HepG2 (cell line): ENCODE measurements at regions not wholly inside any gene's neighbourhood (a gene's known extent, or its start where the extent isn't known, plus 50 kb on each side); places are given as distances from the start of the nearest gene placed in this dataset.

Experiments used
- ADNP ChIP-seq: sonication (generic); formaldehyde crosslinking; IDR thresholded peaks from 2 replicates; pipeline ENCODE4 v1.4.0; 2020; ENCODE audit warnings: missing genetic modification reagents
- CEBPB ChIP-seq: IDR thresholded peaks from 2 replicates; pipeline ENCODE4 v1.6.1; 2011; ENCODE audit warnings: low read depth, low read length, improper control_type of control experiment, borderline replicate concordance
- FOXK1 ChIP-seq: sonication (generic); formaldehyde crosslinking; IDR thresholded peaks from 2 replicates; pipeline ENCODE4 v1.4.0; 2020; ENCODE audit warnings: low read depth, missing genetic modification reagents, borderline replicate concordance
- GATAD1 ChIP-seq: IDR thresholded peaks from 2 replicates; pipeline ENCODE4 v1.6.1; 2016; ENCODE audit warnings: missing genetic modification reagents, missing compliant biosample characterization
- HNF4G ChIP-seq, 2 experiments: sonication (generic) in 1 of 2; formaldehyde crosslinking in 1 of 2; IDR thresholded peaks; 2 replicates each; pipeline versions ENCODE4 v1.4.0 to v1.6.1; 2011 to 2020; ENCODE audit warnings: borderline replicate concordance in 2 of 2, low read depth in 2 of 2, mild to moderate bottlenecking in 2 of 2, low read length in 1 of 2, missing genetic modification reagents in 1 of 2, moderate library complexity in 1 of 2
- ISX ChIP-seq: sonication (generic); formaldehyde crosslinking; conservative IDR thresholded peaks from 2 replicates; pipeline ENCODE4 v1.5.0; 2020; ENCODE audit warnings: missing genetic modification reagents
- MAFF ChIP-seq: IDR thresholded peaks from 2 replicates; pipeline ENCODE4 v1.6.1; 2011; ENCODE audit warnings: low read depth, low read length, improper control_type of control experiment
- MAZ ChIP-seq, 2 experiments: sonication (generic) in 1 of 2; formaldehyde crosslinking in 1 of 2; IDR thresholded peaks; 2 replicates each; pipeline versions ENCODE4 v1.5.0 to v1.6.1; 2012 to 2020; ENCODE audit warnings: low read depth in 2 of 2, mild to moderate bottlenecking in 2 of 2, borderline replicate concordance in 1 of 2, improper control_type of control experiment in 1 of 2, low read length in 1 of 2, missing genetic modification reagents in 1 of 2, moderate library complexity in 1 of 2
- MBD4 ChIP-seq: IDR thresholded peaks from 2 replicates; pipeline ENCODE4 v1.6.1; 2012; ENCODE audit warnings: low read length, inconsistent platforms, borderline replicate concordance
- MLX ChIP-seq: IDR thresholded peaks from 2 replicates; pipeline ENCODE4 v1.6.1; 2016
- MXD3 ChIP-seq: IDR thresholded peaks from 2 replicates; pipeline ENCODE4 v1.6.1; 2016; ENCODE audit warnings: mild to moderate bottlenecking, missing biosample characterization, missing genetic modification reagents
- NFYB ChIP-seq: sonication (generic); formaldehyde crosslinking; IDR thresholded peaks from 2 replicates; pipeline ENCODE4 v1.4.0; 2020; ENCODE audit warnings: missing genetic modification reagents
- NR1H2 ChIP-seq: sonication (generic); formaldehyde crosslinking; IDR thresholded peaks from 2 replicates; pipeline ENCODE4 v1.8.1; 2022; ENCODE audit warnings: low read depth, missing genetic modification reagents, borderline replicate concordance
- NR2F1 ChIP-seq, 2 experiments: fragments of 450-650 bp in 1 of 2; formaldehyde crosslinking in 1 of 2; IDR thresholded peaks; 2 replicates each; pipeline versions ENCODE4 v1.5.0 to v1.6.1; 2016 to 2020; ENCODE audit warnings: mild to moderate bottlenecking in 1 of 2, missing compliant biosample characterization in 1 of 2, missing genetic modification reagents in 1 of 2, moderate library complexity in 1 of 2
- RFX1 ChIP-seq: fragments of 450-650 bp; IDR thresholded peaks from 2 replicates; pipeline ENCODE4 v1.6.1; 2017
- SP140L ChIP-seq: sonication (generic); formaldehyde crosslinking; IDR thresholded peaks from 2 replicates; pipeline ENCODE4 v1.4.0; 2020; ENCODE audit warnings: missing genetic modification reagents, borderline replicate concordance
- SRSF4 ChIP-seq: fragments of 200-400 bp; formaldehyde crosslinking; IDR thresholded peaks from one replicate; pipeline ENCODE4 v1.6.1; 2018; ENCODE audit warnings: mild to moderate bottlenecking, low read depth, low read length, moderate library complexity; ENCODE audit not compliant: poor library complexity, severe bottlenecking
- SUZ12 ChIP-seq: fragments of 150-350 bp; IDR thresholded peaks from 2 replicates; pipeline ENCODE4 v1.6.1; 2014; ENCODE audit warnings: low read depth, low read length
- XBP1 ChIP-seq: sonication (generic); formaldehyde crosslinking; IDR thresholded peaks from 2 replicates; pipeline ENCODE4 v1.5.0; 2020; ENCODE audit warnings: missing genetic modification reagents
- ZBTB7A ChIP-seq: sonication (generic); formaldehyde crosslinking; IDR thresholded peaks from 2 replicates; pipeline ENCODE4 v1.8.0; 2022; ENCODE audit warnings: mild to moderate bottlenecking, missing genetic modification reagents
- ZC3H4 ChIP-seq: sonication (generic); formaldehyde crosslinking; IDR thresholded peaks from 2 replicates; pipeline ENCODE4 v1.4.0; 2020; ENCODE audit warnings: missing genetic modification reagents, borderline replicate concordance
- ZFP36L2 ChIP-seq: sonication (generic); formaldehyde crosslinking; IDR thresholded peaks from 2 replicates; pipeline ENCODE4 v1.4.0; 2020; ENCODE audit warnings: missing genetic modification reagents
- ZFY ChIP-seq: sonication (generic); formaldehyde crosslinking; IDR thresholded peaks from 2 replicates; pipeline ENCODE4 v1.4.0; 2020; ENCODE audit warnings: missing genetic modification reagents
- ZNF30 ChIP-seq: sonication (generic); formaldehyde crosslinking; IDR thresholded peaks from 2 replicates; pipeline ENCODE4 v1.5.0; 2020; ENCODE audit warnings: mild to moderate bottlenecking, missing genetic modification reagents
- ZNF704 ChIP-seq: sonication (generic); formaldehyde crosslinking; IDR thresholded peaks from 2 replicates; pipeline ENCODE4 v1.8.1; 2023; ENCODE audit warnings: mild to moderate bottlenecking, inconsistent platforms, moderate library complexity, missing genetic modification reagents, borderline replicate concordance
- ZSCAN22 ChIP-seq: sonication (generic); formaldehyde crosslinking; IDR thresholded peaks from 2 replicates; pipeline ENCODE4 v1.4.0; 2020; ENCODE audit warnings: mild to moderate bottlenecking, missing genetic modification reagents
- TF ChIP-seq, protein P1 (sequence below): sonication (generic); formaldehyde crosslinking; IDR thresholded peaks from 2 replicates; pipeline ENCODE4 v1.4.0; 2020; ENCODE audit warnings: missing genetic modification reagents
- TF ChIP-seq, protein P2 (sequence below): IDR thresholded peaks from 2 replicates; pipeline ENCODE4 v1.6.1; 2018; ENCODE audit warnings: missing genetic modification reagents

GRCh38 chr3:72571638-72572114 lies 276.6 kb downstream of the SHQ1 start (continued):
- TF ChIP-seq SRSF4 (no peak), MBD4 (no peak), ZC3H4 (CRISPR knock-in tag) (no peak), MAZ (IDR thresholded peaks at IDR 0.05; ENCODE audit: borderline replicate concordance, low read depth, low read length) (no peak), MAZ (CRISPR knock-in tag; IDR thresholded peaks at IDR 0.05; ENCODE audit: low read depth) (no peak), MLX (0 out of 2 replicates have a peak, but pooled peaks have one; percentile 42), RFX1 (no peak), NFYB (CRISPR knock-in tag) (no peak), CEBPB (no peak), NR2F1 (CRISPR knock-in tag; IDR thresholded peaks at IDR 0.05) (no peak), GATAD1 (CRISPR knock-in tag) (peak; percentile 18; the same call in 1 of the 2 replicates), MXD3 (no peak), ZNF704 (CRISPR knock-in tag) (no peak), SUZ12 (no peak), ZBTB7A (CRISPR knock-in tag) (no peak), XBP1 (CRISPR knock-in tag) (no peak), ADNP (CRISPR knock-in tag) (no peak), SP140L (no peak), HNF4G (IDR thresholded peaks at IDR 0.05; ENCODE audit: borderline replicate concordance, low read depth, low read length) (no peak), HNF4G (CRISPR knock-in tag; IDR thresholded peaks at IDR 0.05; ENCODE audit: borderline replicate concordance, low read depth) (no peak), ISX (CRISPR knock-in tag) (no peak), FOXK1 (CRISPR knock-in tag) (peak; percentile 92), ZNF30 (CRISPR knock-in tag) (no peak), ZFY (CRISPR knock-in tag) (no peak; the same call in 1 of the 2 replicates), NR1H2 (no peak), ZFP36L2 (no peak), ZSCAN22 (no peak), MAFF (no peak)
- TF ChIP-seq, protein P1, sequence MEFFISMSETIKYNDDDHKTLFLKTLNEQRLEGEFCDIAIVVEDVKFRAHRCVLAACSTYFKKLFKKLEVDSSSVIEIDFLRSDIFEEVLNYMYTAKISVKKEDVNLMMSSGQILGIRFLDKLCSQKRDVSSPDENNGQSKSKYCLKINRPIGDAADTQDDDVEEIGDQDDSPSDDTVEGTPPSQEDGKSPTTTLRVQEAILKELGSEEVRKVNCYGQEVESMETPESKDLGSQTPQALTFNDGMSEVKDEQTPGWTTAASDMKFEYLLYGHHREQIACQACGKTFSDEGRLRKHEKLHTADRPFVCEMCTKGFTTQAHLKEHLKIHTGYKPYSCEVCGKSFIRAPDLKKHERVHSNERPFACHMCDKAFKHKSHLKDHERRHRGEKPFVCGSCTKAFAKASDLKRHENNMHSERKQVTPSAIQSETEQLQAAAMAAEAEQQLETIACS (CRISPR knock-in tag): no peak
- TF ChIP-seq, protein P2, sequence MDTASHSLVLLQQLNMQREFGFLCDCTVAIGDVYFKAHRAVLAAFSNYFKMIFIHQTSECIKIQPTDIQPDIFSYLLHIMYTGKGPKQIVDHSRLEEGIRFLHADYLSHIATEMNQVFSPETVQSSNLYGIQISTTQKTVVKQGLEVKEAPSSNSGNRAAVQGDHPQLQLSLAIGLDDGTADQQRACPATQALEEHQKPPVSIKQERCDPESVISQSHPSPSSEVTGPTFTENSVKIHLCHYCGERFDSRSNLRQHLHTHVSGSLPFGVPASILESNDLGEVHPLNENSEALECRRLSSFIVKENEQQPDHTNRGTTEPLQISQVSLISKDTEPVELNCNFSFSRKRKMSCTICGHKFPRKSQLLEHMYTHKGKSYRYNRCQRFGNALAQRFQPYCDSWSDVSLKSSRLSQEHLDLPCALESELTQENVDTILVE (CRISPR knock-in tag): peak; percentile 42
